GM19438 (cell line): ENCODE measurements at regions not wholly inside any gene's neighbourhood (a gene's known extent, or its start where the extent isn't known, plus 50 kb on each side); places are given as distances from the start of the nearest gene placed in this dataset.

Experiments used
- ATAC-seq: cut with Tn5 transposase; IDR thresholded peaks from one replicate; pipeline ENCODE4 v1.9.1; 2021; ENCODE audit warnings: low read depth; ENCODE audit not compliant: unreplicated experiment

DNA sequence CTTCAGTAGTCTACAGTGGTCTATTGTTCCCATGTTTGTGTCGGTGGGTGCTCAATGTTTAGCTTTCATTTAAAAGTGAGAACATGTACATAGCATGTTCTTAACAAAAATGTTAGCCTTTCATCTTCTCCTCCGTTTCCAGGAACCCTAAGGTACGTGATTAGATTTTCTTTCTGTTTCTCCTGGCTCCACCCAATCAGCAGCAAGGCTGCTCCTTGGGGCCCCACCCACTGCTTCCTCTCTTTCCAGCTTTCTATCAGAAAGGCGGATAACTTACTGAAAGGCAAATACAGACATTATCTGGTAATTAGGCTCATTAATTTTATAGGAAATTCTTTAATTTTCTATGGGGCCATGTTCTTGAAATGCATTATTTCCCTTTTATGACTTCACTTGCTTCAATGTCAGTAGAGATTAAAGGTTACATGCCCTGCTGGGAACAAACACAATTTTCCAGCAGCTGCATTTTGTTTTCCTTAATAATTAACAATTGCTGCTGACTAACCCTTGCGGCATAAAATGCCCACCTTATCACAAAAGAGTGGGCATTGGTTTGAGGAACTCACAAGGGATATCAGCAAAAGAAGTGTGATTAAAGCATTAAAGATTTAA lies 324.9 kb upstream of the SNX7 start:
- ATAC-seq: no peak

DNA sequence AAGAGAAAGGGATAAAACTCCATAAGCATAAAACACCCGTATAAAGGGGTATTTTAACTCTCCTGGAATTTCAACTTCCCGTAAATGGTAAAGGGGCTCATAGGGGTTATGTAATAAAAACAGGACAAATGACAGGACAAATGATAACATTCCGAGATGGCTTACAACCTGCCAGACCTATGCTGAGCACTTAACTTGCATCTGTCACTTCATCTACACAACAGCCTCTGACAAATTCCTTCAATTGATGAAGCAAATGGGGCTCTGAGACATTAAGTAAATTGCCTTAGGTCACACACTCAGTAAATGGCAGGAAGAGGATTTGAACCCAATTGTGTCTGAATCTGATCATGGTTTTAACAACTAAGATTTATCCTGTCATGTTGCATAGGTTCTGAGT lies 327.6 kb upstream of the SNX7 start:
- ATAC-seq: no peak

DNA sequence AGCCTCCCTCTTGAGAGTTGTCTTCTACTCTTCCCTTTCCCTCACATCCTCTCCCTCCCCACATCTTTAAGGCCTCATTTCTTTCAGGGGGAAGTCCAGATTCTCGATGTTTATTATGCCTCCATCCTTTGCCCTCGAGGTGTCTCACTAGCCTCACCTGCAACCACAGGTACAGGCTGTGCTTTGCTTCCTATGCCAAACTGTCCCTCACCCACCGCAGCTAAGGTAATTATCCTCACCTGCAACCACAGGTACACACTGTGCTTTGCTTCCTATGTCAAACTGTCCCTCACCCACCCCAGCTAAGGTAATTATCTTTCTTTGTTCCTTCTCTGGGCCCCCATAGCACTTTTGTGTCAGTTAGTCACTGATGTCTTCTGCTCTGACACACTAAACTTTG lies 328.1 kb upstream of the SNX7 start:
- no peak for ATAC-seq

DNA sequence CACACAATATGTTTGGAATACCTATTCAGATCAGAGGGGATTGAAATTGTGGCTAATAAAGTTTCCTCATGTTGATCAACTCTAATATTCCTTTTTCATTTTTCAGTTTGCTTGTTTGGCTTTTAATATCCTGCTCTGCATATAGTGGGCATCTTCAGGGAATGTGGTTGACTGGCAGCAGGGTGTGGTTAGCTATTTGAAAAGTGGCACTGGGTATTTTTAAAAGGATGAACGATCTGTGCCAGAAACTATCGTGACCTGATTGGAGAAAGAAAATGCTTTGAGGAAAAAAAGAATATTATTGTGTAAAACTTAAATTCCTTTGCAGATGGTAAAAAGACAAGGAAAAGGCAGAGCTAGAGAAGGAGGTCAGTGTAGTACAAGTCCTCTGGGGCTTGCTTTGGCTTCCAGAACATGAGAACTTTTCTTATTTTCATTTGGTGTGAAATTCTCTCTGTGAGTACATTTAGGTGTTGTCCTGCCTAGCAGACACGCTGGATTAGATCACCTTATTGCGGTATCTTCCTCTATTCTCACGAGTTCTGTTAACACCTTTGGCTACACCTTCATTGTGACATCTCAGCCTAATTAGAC lies 329.7 kb upstream of the SNX7 start:
- ATAC-seq: no peak

DNA sequence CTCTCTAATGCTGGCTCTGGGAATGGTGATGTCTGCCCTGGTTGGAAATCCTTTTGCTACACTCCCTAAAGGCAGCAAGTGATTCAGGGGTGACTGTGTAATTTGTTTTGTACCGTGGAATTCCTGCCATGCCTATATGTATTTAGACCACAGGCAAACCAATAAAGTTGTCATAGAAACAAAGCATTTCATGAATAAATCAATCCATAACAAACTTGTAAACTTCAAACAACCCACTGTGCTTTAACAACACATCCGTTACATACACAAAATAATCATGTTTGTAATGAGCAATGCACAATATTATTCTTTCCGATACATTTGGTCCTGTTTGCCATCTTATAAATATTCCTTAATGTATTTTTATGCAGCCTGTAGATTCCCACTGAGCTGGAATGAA lies 330.3 kb upstream of the SNX7 start:
- ATAC-seq: no peak

DNA sequence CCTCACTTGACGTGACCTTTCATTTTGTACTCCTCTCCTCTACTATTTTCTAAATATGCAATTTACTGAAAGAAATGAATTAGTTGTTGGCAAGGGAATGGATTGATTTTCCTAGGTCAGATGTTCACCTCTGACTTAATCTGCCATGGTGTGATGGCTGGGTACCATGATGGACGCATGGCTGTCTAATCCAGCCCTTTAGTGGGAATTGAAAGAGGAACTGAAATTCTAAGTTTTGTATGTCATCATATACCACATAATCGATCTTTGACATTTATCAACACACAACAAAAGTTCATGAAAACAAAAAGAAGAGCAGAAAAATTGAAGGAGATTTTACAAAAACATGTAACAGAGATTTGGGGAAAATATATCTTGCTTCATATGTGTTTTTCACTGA lies 331.3 kb upstream of the SNX7 start:
- ATAC-seq: no peak

DNA sequence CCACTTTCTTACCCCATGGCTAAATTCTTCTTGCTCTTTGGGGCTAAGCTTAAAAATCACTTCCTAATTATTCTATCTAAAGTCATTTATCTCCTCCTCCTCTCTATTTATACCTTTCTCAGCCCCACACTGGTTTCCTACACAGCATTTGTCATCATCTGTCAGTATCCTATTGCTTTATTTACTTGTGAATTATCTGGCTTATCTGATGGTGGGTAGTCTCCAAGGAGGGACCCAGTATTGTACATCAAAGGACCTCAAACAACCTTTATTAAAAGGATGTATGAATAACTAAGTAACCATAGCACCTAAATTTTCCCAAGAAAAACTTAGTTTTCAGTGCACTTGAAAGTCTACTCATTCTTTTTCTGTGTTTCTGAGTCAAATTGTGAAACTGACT lies 332.7 kb upstream of the SNX7 start:
- no peak for ATAC-seq

DNA sequence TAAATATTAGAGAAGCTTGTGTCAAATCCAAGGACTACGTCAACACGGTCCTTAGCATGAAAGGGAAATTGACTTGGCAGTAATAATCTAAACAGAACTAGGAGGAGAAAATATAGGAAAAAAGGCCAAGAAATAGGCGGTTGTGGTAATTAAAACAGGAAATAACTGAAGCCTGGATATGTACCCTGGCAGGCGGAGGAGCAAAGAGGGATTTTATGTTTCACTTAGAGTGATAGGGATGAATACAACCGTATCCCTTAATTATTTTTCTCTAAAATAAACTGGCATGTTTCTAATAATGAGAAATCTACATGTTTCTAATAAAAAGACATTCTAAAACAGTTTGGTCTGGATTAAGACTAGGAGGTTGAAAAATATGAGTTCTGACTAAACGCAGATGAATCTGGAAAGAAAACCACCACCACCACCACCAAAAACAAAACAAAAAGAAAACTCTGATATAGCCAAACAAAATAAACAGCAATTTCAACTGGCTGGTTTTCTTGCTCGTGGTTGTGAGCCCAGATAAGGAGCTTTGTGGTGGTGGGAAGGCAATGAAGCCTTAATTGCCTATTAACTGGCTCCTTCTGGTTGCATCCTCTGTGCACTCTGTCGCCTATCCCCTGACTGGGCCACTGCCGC lies 334.2 kb upstream of the SNX7 start:
- no peak for ATAC-seq

DNA sequence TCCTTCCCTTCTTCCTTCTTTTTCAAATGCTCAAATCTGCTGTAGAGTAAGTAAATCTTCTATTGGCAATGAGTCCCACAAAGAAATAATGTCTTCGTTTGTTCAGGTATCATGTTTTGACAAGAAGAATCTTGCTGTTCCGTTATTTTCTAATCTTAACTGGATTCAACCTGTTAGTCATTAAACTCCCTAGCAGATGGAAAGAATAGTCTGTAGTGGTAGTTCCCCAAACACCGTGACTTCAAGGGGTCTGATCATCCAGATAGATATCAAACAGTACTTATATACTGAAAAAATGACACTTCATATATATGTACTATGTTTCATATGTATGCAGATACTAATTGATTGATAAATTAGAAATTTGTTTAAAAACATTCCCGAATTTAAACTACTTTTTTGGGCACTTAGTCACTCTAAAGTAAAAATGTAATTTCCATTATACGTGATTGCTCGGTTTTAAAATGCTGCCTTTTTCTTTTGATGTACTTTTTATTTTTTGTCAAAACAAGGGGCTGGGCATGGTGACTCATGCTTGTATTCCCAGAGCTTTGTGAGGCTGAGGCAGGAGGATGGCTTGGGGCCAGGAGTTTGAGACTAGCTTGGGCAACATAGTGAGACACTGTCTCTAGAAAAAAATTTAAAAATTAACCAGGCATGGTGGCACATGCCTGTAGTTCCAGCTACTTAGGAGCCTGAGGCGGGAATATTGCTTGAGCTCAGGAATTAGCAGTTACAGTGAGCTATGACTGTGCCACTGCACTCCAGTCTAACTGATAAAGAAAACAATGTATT lies 335.7 kb upstream of the SNX7 start:
- ATAC-seq: no peak

DNA sequence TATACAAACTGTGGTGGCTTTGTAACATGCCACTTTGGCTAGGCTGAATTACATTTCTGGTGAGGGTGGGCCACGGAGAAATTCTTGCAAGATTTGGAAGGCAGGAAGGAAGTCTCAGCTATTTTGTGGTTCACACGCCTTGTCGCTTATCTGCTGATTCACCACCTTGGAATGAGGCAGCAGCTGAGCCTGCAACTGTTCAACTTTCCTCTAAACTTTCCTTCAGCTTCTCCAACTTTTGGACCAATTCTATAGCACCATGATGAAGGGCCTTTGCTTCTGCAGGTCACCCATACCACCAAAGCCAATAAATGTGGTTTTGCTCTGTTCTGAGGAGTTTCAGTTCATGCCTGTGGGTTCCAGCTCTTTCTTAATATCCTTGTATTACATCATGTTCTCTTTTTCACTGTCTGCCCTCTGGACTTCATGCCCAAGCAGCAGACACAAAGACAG lies 337.6 kb upstream of the SNX7 start:
- ATAC-seq: no peak

DNA sequence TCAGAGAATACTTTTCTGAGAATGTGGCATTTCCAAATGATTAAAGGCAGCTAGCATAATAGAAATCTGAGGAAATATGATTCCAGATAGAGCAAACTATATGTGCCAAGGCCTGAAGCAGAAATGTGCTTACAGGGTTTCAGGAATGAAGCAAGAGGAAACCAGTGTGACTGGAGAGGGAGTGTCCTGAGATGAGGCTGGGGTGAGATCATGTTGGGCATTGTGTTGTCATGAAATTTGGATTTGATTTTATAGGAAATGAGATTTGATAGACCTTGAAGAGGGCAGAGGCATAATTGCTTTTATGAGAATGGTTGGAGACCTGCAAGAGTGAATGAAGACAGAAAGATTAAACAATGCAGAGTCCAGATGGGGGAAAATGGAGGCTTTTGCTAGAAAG lies 338.1 kb upstream of the SNX7 start:
- no peak for ATAC-seq

DNA sequence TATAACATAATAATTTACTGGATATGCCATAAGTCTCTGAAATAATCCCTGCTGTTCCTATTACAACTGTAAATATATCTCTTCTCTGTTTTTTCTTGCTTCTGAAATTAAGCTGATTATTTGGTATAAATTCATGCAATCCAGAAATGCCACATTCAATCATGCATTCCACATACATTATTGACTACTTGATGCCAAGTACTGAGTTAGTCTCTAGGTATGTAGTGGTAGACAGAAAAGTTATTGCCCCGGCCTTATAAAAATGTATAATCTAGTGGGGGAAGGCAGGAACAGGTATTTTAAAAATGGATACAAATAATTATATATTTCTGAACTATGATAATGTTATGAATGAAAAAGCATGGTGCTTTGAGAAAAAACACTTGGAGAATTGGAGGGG lies 338.6 kb upstream of the SNX7 start:
- ATAC-seq: no peak

DNA sequence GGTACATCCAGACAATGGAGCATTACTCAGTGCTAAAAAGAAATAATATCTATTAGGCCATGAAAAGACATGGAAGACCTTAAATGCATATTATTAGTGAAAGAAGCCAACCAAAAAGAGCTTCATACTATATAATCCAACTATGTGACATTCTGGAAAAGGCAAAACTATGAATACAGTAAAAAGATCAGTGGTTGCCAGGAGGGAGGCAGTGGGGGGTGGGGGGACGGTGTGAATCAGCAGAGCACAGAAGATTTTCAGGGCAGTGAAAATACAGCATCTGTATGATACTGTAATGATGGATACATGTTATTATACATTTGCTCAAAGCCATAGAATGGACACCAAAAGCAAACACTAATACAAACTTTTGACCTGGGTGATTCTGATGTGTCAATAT lies 339.4 kb upstream of the SNX7 start:
- ATAC-seq: no peak

DNA sequence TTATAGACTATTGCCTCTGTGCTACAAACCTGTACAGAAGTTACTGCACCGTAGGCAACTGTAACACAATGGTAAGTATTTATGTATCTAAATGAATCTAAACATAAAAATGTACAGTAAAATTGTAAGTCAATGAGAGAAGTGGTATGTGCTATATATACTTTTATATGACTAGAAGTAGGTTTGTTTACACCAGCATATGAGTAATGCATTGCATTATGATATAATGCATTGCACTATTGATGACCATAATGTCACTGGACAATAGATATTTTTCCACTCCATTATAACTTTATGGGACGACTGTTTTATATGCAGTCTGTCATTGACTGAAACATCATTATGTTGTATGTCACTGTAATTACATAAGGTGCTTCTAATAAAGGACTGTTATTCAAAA lies 340.3 kb upstream of the SNX7 start:
- ATAC-seq: no peak

DNA sequence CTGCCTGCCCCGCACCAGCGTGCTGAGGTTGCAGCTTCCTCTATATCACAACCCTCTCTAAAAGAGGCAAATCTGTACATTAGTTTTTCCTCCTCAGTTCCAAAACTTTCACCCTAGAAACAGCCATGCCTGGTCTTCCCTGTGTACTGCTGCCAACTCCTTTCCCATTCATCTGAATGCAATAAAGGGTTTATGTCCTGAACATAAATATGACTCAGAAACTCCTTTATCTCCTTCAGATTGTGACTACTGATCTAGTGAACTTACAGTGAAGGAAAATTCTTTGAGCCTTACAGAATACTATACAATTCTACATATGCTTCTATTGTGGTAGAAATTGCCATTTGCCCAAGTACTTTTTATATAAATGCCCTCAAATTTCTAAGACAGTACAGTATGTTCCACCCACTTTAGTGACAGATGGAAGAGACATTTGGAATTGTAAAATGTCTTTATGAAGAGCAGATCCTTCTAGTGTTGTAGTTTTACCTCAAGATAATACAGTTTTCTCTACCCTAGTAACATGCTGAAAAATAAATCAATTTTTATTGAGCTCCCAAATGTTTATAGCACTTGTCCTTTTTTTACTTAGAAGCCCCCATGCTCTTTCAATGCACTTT lies 345.1 kb upstream of the SNX7 start:
- no peak for ATAC-seq

DNA sequence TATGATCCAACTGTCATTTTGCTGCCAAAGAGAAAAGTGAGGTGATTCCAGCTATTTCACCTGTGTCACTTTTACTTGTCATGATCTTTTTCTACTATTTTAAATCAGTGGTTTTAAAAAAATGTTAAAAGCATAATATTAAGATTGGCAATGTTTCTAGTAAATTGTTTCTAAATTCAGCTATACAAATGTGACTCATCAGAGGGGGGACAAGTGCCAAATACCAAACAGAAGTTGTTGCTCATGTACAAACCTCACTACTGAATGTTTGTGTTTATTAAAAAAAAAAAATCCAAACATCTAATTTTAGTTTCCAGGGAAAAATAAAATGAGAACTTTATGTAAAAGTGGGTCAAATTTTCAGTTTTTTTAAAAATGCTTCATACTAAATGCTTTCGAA lies 346.2 kb upstream of the SNX7 start:
- ATAC-seq: no peak

DNA sequence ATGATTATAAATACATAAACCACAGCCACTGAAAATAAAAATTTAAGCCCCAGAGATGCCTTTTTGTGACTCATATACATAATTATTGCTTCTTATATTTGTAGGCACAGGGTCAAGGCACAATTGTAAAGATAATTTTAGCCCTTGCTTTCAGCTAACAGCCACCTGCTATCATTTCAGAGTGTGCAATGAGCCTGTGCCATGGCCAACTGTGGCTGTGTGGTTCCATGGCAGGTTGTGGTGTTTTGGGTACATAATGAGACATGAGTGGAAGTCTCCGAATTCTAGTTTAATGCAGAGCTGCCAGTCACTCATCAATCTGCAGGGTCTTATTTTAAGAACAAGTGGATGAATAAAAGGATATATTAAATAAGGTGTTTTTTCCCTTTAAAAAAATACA lies 346.9 kb upstream of the SNX7 start:
- ATAC-seq: no peak

DNA sequence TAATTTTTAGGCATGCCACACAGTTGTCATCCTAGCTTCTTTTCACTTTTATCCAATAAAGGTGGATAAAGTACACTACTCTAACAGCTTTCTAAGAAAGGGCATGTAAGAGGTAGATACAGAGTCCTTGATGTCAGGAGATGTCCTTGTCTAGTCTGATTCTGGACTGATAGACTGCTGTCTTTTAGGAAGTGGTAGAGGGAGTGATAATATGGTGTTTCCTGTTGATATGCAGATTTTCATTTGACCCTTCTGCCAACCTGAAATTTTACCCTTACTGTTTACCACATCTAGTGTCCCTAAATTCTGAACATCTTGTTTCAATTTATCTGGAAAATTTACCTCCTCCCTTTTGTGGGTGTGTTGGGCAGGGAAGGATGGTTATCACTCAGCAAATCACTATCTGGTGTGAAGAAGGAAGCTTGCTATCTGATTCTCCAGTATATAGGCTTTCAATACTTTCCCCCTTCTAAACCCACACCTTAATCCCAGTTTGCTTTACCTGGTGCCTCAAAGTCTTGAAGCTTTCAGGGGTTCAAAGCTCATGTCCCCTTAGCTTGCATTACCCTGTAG lies 354.9 kb upstream of the SNX7 start:
- ATAC-seq: no peak

DNA sequence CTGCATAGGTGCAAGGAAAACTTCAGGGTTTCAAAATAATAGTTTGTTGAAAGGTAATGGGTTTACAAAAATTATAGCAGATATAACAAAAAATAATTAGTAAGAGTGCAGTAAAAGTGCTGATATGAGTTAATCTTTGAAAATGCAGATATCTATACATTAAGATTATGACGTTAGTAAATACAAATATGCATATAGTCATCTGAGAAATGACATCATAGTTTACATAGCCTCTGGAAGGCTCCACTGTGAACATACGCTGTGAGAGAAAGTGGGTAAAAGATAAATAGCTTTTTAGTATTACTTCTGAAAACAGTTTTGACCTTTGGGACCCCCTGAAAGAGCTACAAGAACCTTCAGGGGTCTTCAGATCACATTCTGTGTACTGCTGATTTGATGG lies 356.2 kb upstream of the SNX7 start:
- no peak for ATAC-seq

DNA sequence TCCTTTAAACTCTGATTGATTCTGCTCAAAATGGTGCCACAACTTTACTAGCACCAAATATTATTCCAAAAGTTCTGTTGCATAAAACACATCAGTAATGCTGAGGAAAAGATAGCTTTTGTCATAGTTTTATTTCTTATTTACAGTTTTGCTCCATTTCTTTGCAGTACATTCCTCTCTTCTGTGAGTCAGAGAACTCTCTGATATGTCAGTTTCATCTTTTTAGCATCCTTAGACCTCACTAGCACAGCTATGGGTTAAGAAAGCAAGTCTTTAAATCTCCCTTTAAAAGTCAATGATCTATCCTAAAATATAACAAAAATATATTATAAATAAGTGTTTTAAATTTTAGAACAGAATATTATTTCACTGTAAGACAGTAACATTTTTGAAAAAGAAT lies 356.6 kb upstream of the SNX7 start:
- no peak for ATAC-seq

DNA sequence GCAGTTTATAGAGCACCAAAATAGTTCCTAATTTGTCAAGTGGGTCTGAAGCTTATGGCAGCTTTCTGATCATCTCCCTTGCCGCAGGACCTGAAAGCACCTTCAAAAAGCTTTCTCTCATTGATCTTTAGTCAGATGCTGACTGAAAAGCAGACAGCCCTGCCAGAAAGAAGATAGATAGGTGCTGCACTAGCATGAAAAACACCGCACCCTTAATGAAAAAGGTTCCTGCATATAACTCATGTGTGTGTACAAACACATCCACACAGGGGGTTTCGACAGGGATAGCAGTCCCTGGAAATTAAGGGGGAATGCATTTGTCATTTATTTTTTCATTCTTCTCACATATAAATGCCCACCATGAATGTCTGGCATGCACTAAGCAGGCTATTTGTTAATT lies 361.7 kb upstream of the SNX7 start:
- ATAC-seq: no peak
